Left lung (tissue), 4 donors: ENCODE measurements at regions not wholly inside any gene's neighbourhood (a gene's known extent, or its start where the extent isn't known, plus 50 kb on each side); places are given as distances from the start of the nearest gene placed in this dataset.

Experiments
- ATAC-seq: fragments of 200-7000 bp; cut with Tn5 transposase; one replicate; pipeline ENCODE4 v1.9.1; 2020; ENCODE audit warnings: moderate library complexity
- DNase-seq, 4 donors: peaks; one replicate each; pipeline ENCODE4 v3.0.0-alpha.2; 2013 to 2020
- H3K27ac ChIP-seq, 2 donors: fragments of 200-600 bp; sonication (generic) in 1 of 2; one replicate each; pipeline versions ENCODE4 v1.5.0 to v1.8.0; 2020 to 2021
- H3K27me3 ChIP-seq, 2 donors: fragments of 200-600 bp; sonication (generic) in 1 of 2; one replicate each; pipeline versions ENCODE4 v1.5.0 to v1.8.0; 2020 to 2021
- H3K36me3 ChIP-seq, 2 donors: fragments of 200-600 bp; sonication (generic) in 1 of 2; one replicate each; pipeline versions ENCODE4 v1.5.0 to v1.8.0; 2020 to 2021
- H3K4me1 ChIP-seq, 2 donors: fragments of 200-600 bp; one replicate each; pipeline ENCODE4 v1.8.0; 2021
- H3K4me3 ChIP-seq, 2 donors: fragments of 200-600 bp; sonication (generic) in 1 of 2; one replicate each; pipeline versions ENCODE4 v1.5.0 to v1.8.0; 2020 to 2021; ENCODE audit warnings: mild to moderate bottlenecking in 1 of 2
- H3K9me3 ChIP-seq, 2 donors: fragments of 200-600 bp; sonication (generic) in 1 of 2; one replicate each; pipeline versions ENCODE4 v1.5.0 to v1.8.0; 2020 to 2021
- CTCF ChIP-seq, 2 donors: fragments of 200-600 bp; sonication (generic) in 1 of 2; IDR thresholded peaks; one replicate each; pipeline versions ENCODE4 v1.5.0 to v1.8.0; 2021; ENCODE audit warnings: antibody characterized with exemption in 2 of 2
- intact Hi-C, 2 donors: fragments of 100-400 bp; cut with DNase I; formaldehyde crosslinking; loops; one replicate each; pipeline versions ENCODE4 v1.11.2 to v1.14.2; 2022
- donor health status: DM: no; HTN: yes; CAD: no.
- donor health status: DM: no; HTN: no; CAD: no.

- no peaks in the 10 kb centered on the region for H3K27me3 ChIP-seq
- no peak for TF ChIP-seq CTCF (IDR thresholded peaks at IDR 0.05)
- peaks cover 0 to 13% of the 10 kb centered on the region in 2 donors for H3K9me3 ChIP-seq
- H3K27ac ChIP-seq = no peak overlapping the region
- intact Hi-C loops = no loop called here
- no peaks in the 10 kb centered on the region for H3K36me3 ChIP-seq
- H3K4me1 ChIP-seq = no peaks in the 10 kb centered on the region
- DNase-seq (no peak), ATAC-seq (no peak)
- no peak overlapping the region for H3K4me3 ChIP-seq
Measured at GRCh38 chr5:106152569-106152968, 1518.2 kb downstream of the EFNA5 start.

- intact Hi-C loops = no loop called here
- no peak for TF ChIP-seq CTCF (IDR thresholded peaks at IDR 0.05)
- ATAC-seq = no peak
Measured at GRCh38 chr5:106142116-106142515, 1528.6 kb downstream of the EFNA5 start.

GRCh38 chr5:106140101-106140500 is 1530.6 kb downstream of the EFNA5 start:
- intact Hi-C loops = no loop called here
- Histone ChIP-seq H3K4me3 (no peak overlapping the region), H3K9me3 (no peaks in the 10 kb centered on the region), H3K4me1 (no peaks in the 10 kb centered on the region), H3K36me3 (no peaks in the 10 kb centered on the region), H3K27ac (no peak overlapping the region), H3K27me3 (no peaks in the 10 kb centered on the region)
- DNase-seq = no peak
- TF ChIP-seq CTCF (IDR thresholded peaks at IDR 0.05) = no peak
- ATAC-seq = no peak

More at GRCh38 chr5:106142116-106142515, 1528.6 kb downstream of the EFNA5 start:
- H3K27me3 ChIP-seq = no peaks in the 10 kb centered on the region
- H3K4me1 ChIP-seq = no peaks in the 10 kb centered on the region
- peaks cover 0 to 2% of the 10 kb centered on the region in 2 donors for H3K9me3 ChIP-seq
- H3K4me3 ChIP-seq = no peak overlapping the region
- H3K27ac ChIP-seq = no peak overlapping the region
- DNase-seq = no peak
- H3K36me3 ChIP-seq = no peaks in the 10 kb centered on the region

- ATAC-seq (no peak), DNase-seq (peak in 1 of 4 donors; percentile 3)
- Histone ChIP-seq H3K4me3 (no peak overlapping the region), H3K4me1 (no peaks in the 10 kb centered on the region), H3K36me3 (no peaks in the 10 kb centered on the region), H3K27me3 (no peaks in the 10 kb centered on the region), H3K9me3 (no peaks in the 10 kb centered on the region), H3K27ac (no peak overlapping the region)
- intact Hi-C loops = no loop called here
- TF ChIP-seq CTCF (IDR thresholded peaks at IDR 0.05) = no peak
Measured at GRCh38 chr5:106136061-106136460, 1534.7 kb downstream of the EFNA5 start.

- intact Hi-C loops = no loop called here
- Histone ChIP-seq H3K27me3 (no peaks in the 10 kb centered on the region), H3K4me1 (no peaks in the 10 kb centered on the region), H3K36me3 (no peaks in the 10 kb centered on the region), H3K4me3 (no peak overlapping the region), H3K27ac (no peak overlapping the region), H3K9me3 (no peaks in the 10 kb centered on the region)
- no peak for TF ChIP-seq CTCF (IDR thresholded peaks at IDR 0.05)
- DNase-seq (no peak), ATAC-seq (no peak)
Measured at GRCh38 chr5:106135473-106135872, 1535.3 kb downstream of the EFNA5 start.
